Immature natural killer cell (primary cell): ENCODE measurements at regions not wholly inside any gene's neighbourhood (a gene's known extent, or its start where the extent isn't known, plus 50 kb on each side); places are given as distances from the start of the nearest gene placed in this dataset.

Source experiments
- DNase-seq, 3 donors: peaks; one replicate each; pipeline ENCODE4 v3.0.0; 2022; ENCODE audit warnings: mixed read lengths in 1 of 3
- H3K27ac Mint-ChIP-seq, 6 donors: one replicate each; pipeline ENCODE4 v1.8.0; 2020; ENCODE audit warnings: mixed read lengths in 6 of 6, mild to moderate bottlenecking in 5 of 6, inconsistent platforms in 4 of 6, moderate library complexity in 3 of 6
- H3K27me3 Mint-ChIP-seq, 3 donors: one replicate each; pipeline ENCODE4 v1.8.0; 2020 to 2021; ENCODE audit warnings: low read depth in 3 of 3, mild to moderate bottlenecking in 3 of 3, mixed read lengths in 3 of 3, moderate library complexity in 3 of 3, inconsistent platforms in 1 of 3
- H3K36me3 Mint-ChIP-seq, 3 donors: one replicate each; pipeline ENCODE4 v1.8.0; 2020; ENCODE audit warnings: mixed read lengths in 3 of 3, inconsistent platforms in 2 of 3, mild to moderate bottlenecking in 2 of 3
- H3K4me1 Mint-ChIP-seq, 2 donors: one replicate each; pipeline ENCODE4 v1.8.0; 2020; ENCODE audit warnings: inconsistent platforms in 2 of 2, mild to moderate bottlenecking in 2 of 2, mixed read lengths in 2 of 2, moderate library complexity in 1 of 2
- H3K4me3 Mint-ChIP-seq, 5 donors: one replicate each; pipeline ENCODE4 v1.8.0; 2020; ENCODE audit warnings: mild to moderate bottlenecking in 5 of 5, mixed read lengths in 5 of 5, inconsistent platforms in 3 of 5, moderate library complexity in 3 of 5
- H3K9me3 Mint-ChIP-seq, 6 donors: one replicate each; pipeline ENCODE4 v1.8.0; 2020; ENCODE audit warnings: mild to moderate bottlenecking in 6 of 6, mixed read lengths in 6 of 6, inconsistent platforms in 4 of 6, moderate library complexity in 3 of 6

DNA sequence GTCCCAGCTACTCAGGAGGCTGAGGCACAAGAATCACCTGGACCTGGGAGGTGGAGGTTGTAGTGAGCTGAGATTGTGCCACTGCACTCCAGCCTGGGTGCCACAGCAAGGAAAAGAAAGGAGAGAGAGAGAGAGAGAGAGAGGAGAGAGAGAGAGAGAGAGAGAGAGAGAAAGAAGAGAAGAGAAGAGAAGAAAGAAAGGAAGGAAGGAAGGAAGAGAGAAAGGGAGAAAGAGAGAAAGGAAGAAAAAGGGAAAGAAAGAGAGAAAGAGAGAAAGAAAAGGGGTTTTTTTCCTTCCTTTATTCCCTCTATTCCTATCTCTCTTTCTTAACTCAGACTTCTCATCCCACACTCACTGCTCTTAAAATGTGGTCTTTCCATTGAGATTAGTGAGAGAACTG, 238.7 kb upstream of the PRDM1 start:
- H3K27ac Mint-ChIP-seq = no peak overlapping the region
- no peaks in the 10 kb centered on the region for H3K27me3 Mint-ChIP-seq
- H3K9me3 Mint-ChIP-seq = no peaks in the 10 kb centered on the region
- H3K4me1 Mint-ChIP-seq = no peaks in the 10 kb centered on the region
- no peak for DNase-seq
- no peak overlapping the region for H3K4me3 Mint-ChIP-seq
- no peaks in the 10 kb centered on the region for H3K36me3 Mint-ChIP-seq

DNA sequence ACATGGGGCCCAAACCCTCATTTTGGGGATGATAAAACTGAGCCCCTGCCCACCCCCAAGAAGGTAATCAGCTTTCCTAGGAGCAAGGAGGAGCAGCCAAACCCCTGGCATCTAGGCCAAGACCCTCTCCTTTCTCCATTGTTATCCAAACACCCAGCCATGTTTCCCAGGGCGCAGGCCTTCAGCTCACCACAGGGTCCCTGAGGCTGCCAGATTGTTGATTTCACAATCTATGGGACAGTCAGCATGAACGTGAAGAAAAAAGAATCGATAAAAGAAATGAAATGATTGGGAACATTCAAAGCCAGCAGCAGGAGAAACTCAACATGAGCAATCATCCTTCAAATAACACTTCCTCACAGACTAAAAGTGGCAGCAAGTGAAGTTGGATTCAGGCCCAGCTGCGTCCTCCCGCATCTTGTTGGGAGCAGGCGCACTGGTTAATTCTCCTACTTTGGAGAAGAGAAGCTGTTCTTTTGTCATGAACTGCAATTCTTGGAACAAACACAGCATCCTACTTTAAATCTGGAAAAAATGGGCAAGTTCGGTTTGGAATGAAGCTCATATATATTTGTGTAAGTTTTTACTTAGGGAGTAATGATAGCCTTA, 241.8 kb upstream of the PRDM1 start:
- no peaks in the 10 kb centered on the region for H3K9me3 Mint-ChIP-seq
- no peak overlapping the region for H3K27ac Mint-ChIP-seq
- no peak overlapping the region for H3K4me3 Mint-ChIP-seq
- no peak for DNase-seq
- no peaks in the 10 kb centered on the region for H3K4me1 Mint-ChIP-seq
- H3K36me3 Mint-ChIP-seq = no peaks in the 10 kb centered on the region
- peaks cover 0 to 2% (median 0%) of the 10 kb centered on the region in 3 donors for H3K27me3 Mint-ChIP-seq

DNA sequence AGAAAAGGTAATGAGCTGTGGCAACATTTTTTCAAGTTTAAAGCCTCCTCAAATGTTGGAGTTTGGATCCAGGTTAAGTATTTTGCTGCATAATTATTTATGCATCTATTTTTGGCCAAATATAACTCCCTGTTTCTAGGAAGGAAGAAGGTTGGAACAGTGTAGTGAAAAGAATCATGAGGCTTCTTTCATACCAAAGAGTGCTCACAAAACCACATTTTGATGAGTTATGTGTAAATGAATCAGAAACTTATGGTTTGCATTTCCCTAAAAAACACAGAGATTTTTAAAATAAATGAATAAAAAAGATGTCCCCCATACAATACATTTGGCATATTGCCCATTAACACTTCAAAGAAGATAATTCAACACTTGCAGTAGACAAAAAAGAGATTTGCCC, 246.9 kb upstream of the PRDM1 start:
- Mint-ChIP-seq H3K27ac (no peak overlapping the region), H3K27me3 (peaks cover 0 to 3% (median 2%) of the 10 kb centered on the region in 3 donors), H3K4me1 (no peaks in the 10 kb centered on the region), H3K36me3 (no peaks in the 10 kb centered on the region), H3K9me3 (no peaks in the 10 kb centered on the region), H3K4me3 (no peak overlapping the region)
- no peak for DNase-seq

DNA sequence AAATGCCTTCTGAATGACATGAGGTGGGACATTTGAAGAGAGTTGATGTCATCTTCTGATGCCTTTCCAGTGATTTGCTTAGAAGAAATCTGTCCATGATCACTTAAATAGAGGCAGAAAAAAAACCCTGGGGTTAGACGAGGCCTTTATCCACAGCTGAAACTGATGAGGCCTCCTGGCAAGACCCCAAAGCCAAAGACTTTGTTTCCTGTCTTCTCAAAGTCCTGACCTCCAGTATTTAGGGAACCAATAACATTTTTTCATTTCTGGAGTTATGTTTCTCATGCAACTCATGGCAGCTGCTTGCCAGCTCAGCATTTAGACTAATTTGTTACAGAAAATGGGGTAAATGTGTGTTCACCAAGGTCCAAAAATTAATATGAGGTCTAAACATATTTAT, 248.0 kb upstream of the PRDM1 start:
- Mint-ChIP-seq H3K27me3 (peaks cover 0 to 3% (median 2%) of the 10 kb centered on the region in 3 donors), H3K4me3 (no peak overlapping the region), H3K27ac (no peak overlapping the region), H3K36me3 (no peaks in the 10 kb centered on the region), H3K4me1 (no peaks in the 10 kb centered on the region), H3K9me3 (no peaks in the 10 kb centered on the region)
- DNase-seq = no peak

DNA sequence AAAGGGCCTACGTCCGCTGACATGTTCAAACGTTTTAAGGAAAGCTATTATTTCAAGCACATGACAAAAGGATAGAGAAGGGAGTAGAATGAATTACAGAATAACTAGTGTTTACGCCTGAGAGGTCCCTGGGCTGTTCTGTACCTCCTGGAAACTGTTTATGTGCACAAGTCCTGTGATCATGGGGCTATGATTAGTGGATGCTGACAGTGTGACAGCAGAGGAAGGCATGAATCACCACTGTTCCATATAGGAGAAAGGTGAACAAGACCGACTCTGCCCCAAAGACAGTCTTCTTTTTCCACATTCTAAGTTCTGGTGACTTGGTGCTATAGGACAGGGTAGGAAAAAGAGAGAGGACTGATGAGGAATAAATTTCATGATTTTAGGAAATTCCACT, 249.2 kb upstream of the PRDM1 start:
- Mint-ChIP-seq H3K27ac (no peak overlapping the region), H3K4me3 (no peak overlapping the region), H3K36me3 (no peaks in the 10 kb centered on the region), H3K9me3 (no peaks in the 10 kb centered on the region), H3K4me1 (no peaks in the 10 kb centered on the region), H3K27me3 (peaks cover 0 to 3% (median 2%) of the 10 kb centered on the region in 3 donors)
- no peak for DNase-seq

DNA sequence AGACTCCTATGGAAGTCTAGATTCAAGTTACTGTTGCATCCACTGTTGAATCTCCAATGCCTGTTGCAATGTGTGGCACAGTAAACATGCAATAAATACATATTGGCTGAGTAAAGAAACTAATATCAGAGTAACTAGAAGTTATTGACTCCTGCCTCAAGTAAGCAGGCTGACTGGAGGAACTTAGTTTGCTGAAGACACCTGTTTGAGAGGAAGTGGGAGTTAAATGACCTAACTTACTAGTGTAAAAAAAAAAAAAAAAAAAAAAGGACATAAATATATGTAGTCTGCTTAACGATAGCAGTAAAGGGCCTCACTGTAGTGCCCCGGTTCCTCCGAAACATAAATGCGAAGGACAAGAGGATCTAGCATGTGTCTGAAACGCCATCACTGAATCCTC, 249.8 kb upstream of the PRDM1 start:
- no peak for DNase-seq
- H3K4me1 Mint-ChIP-seq = no peaks in the 10 kb centered on the region
- no peak overlapping the region for H3K27ac Mint-ChIP-seq
- H3K9me3 Mint-ChIP-seq = no peaks in the 10 kb centered on the region
- H3K27me3 Mint-ChIP-seq = peaks cover 0 to 3% (median 2%) of the 10 kb centered on the region in 3 donors
- no peaks in the 10 kb centered on the region for H3K36me3 Mint-ChIP-seq
- H3K4me3 Mint-ChIP-seq = no peak overlapping the region

DNA sequence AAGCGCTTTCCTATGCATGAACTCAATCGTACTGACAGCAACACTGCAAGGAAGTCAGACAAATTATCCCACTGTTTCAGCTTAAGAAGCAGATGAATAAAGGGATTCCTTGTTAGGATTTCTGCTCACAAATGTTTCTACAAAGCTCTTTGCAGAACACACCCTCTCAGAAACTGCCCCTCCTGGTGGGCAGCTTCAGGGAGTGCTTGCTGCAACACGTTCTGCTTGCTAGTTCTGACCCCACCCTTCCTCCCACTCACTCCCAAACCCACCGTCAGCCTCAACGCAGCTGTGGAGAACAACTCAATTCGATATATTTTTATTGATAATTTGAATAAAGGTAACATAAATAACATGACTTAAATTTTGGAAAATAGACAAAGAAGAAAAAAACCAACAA, 250.8 kb upstream of the PRDM1 start:
- H3K4me3 Mint-ChIP-seq = no peak overlapping the region
- no peaks in the 10 kb centered on the region for H3K4me1 Mint-ChIP-seq
- no peaks in the 10 kb centered on the region for H3K36me3 Mint-ChIP-seq
- peaks cover 0 to 3% (median 0%) of the 10 kb centered on the region in 3 donors for H3K27me3 Mint-ChIP-seq
- H3K9me3 Mint-ChIP-seq = no peaks in the 10 kb centered on the region
- peak in 2 of 3 donors; percentile 3 to 18 for DNase-seq
- no peak overlapping the region for H3K27ac Mint-ChIP-seq

DNA sequence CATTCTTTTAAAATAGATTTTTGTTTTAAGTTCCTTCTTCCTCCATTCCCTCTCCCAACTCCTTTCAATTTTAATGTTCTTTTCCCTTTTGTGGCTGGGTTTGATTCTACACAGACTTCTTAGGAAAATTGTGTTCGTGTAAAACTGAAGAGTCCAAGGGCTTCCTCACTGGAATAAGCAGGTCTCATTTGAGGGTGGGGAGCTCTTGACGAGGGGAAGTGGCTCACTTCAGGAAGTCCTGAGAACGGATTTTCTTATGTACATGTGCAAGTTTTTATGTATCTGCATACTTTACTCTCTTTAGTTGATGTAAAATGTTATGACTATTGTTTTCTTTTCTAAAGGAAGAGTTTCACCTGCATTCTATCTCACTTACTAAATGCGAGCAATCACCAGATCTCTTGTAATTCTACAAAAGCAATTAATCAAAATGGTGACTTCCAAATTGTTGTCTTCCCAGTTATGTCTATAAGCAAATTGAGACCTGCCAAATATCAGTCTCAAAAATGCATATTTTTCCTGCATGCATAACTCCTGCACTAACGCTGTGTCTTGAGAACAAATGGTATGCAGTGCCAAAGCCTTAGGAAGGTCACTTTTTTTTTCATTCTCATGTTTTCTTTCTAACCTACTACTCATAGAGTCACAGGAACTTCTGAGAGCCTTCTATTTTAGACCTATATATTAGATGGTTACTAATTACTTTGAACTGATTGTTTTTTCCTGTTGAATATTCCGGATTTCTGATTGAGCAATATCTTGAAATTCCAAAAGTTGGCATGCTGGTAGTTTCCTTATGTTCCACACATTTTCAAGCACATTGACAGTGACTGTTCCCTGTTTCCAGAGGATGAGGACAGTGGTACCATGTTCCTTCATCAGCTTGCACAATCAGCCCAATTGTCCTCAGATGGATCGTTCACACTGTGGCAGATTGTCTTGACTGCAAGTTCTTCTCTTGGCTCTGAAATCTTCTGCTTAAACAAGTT, 251.9 kb upstream of the PRDM1 start:
- peaks cover 0 to 3% (median 0%) of the 10 kb centered on the region in 3 donors for H3K27me3 Mint-ChIP-seq
- H3K36me3 Mint-ChIP-seq = no peaks in the 10 kb centered on the region
- no peak overlapping the region for H3K4me3 Mint-ChIP-seq
- no peak for DNase-seq
- no peaks in the 10 kb centered on the region for H3K9me3 Mint-ChIP-seq
- H3K4me1 Mint-ChIP-seq = no peaks in the 10 kb centered on the region
- no peak overlapping the region for H3K27ac Mint-ChIP-seq

DNA sequence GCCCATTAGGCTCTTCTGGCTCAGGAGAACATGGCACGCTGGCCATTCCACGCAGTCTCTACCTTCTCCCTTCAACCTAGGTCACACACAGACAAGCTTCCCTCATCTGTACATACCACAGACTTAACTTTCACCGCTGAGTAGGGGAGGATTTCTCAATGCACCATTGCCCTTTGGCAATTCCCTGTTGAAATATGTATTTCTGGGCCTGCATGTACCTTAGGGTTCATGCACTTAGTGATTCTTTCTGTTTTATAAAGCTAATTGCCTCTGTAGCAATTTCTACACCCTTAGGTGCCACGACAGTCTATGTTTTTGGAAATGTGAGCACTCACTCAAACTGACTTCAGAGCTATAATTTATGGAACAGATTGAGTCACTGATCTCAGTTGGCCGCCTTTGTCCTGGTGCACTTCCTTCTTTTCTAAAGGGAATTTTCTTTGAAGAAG, 253.8 kb upstream of the PRDM1 start:
- Mint-ChIP-seq H3K27ac (no peak overlapping the region), H3K36me3 (no peaks in the 10 kb centered on the region), H3K4me3 (no peak overlapping the region), H3K9me3 (no peaks in the 10 kb centered on the region), H3K27me3 (no peaks in the 10 kb centered on the region), H3K4me1 (no peaks in the 10 kb centered on the region)
- DNase-seq = no peak

DNA sequence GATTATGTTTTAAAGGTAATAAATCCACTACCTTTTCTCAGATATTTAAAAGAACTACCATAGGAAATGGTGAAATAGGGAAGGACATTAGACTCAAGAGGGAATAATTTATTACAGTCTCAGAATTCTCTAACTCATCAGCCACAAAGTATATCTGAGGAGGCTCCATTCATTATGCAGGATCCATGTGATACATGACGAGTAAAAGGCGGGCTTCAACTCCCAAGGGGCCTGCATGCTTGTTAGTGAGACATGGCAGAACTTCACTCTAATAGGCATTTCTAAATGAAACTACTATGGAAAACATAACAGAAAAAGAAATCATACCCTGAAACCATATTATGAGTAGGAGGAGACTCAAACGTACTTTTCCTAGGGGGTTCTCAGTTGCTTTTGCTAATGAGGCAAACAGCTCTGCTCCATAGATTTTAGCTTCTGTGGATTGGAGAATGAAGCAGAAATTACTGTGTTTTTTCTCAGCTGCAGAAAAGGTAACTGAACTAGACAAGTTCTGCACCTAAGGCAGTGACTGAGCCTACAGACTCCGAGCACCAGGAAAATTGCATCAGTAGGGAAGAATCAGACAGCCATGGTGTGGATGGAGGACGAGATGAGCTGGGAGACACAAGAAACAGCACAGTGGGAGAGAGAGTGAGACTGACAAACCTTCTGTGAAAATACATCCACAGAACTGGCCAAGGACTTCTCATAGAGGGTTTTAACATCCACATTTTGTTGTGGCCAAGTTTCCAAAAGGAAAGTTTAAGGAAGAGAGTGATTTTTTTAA, 254.6 kb upstream of the PRDM1 start:
- H3K36me3 Mint-ChIP-seq = no peaks in the 10 kb centered on the region
- no peaks in the 10 kb centered on the region for H3K9me3 Mint-ChIP-seq
- no peaks in the 10 kb centered on the region for H3K27me3 Mint-ChIP-seq
- no peak overlapping the region for H3K27ac Mint-ChIP-seq
- no peak overlapping the region for H3K4me3 Mint-ChIP-seq
- DNase-seq = no peak
- H3K4me1 Mint-ChIP-seq = no peaks in the 10 kb centered on the region

DNA sequence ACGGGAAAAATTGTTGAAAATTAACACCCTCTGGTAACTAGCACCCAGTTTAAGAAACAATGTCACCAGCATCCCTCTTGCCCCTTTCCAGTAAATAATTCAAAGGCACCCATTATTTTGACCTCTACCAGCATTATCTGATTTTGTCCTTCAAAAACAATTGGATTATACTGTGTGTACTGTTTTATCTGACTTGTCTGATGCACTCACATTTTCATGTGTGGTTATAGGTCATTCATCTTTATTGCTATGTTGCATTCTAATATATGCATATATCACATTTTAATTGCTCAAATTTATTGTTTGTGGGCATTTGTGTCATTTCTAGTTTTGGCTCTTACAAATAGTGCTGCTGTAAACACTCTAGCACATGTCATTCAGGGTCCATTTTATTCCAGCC, 260.9 kb upstream of the PRDM1 start:
- H3K9me3 Mint-ChIP-seq = no peaks in the 10 kb centered on the region
- no peaks in the 10 kb centered on the region for H3K36me3 Mint-ChIP-seq
- no peak for DNase-seq
- no peak overlapping the region for H3K4me3 Mint-ChIP-seq
- H3K27ac Mint-ChIP-seq = no peak overlapping the region
- no peaks in the 10 kb centered on the region for H3K4me1 Mint-ChIP-seq
- peaks cover 0 to 2% (median 2%) of the 10 kb centered on the region in 3 donors for H3K27me3 Mint-ChIP-seq

DNA sequence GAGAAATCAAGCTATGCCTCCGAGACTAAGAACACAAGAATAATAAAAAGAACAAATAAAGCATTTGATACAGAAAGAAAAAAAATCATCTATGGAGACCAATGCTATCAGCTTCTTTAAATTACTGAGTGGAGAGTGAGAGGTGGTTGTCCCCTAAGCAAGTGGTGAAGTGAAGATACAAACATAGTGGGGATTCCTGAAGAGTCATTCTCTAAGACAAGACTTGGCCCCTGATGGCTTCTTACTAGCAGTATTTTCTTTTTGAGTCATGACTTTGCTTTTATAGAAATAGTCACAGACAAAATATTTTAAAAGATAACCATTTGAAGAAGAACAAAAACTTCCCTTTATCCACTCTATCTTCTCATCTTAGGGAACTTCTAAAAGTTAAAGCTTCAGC, 261.4 kb upstream of the PRDM1 start:
- no peak overlapping the region for H3K4me3 Mint-ChIP-seq
- H3K27me3 Mint-ChIP-seq = peaks cover 0 to 2% (median 2%) of the 10 kb centered on the region in 3 donors
- H3K36me3 Mint-ChIP-seq = no peaks in the 10 kb centered on the region
- H3K27ac Mint-ChIP-seq = no peak overlapping the region
- no peaks in the 10 kb centered on the region for H3K4me1 Mint-ChIP-seq
- no peaks in the 10 kb centered on the region for H3K9me3 Mint-ChIP-seq
- no peak for DNase-seq

DNA sequence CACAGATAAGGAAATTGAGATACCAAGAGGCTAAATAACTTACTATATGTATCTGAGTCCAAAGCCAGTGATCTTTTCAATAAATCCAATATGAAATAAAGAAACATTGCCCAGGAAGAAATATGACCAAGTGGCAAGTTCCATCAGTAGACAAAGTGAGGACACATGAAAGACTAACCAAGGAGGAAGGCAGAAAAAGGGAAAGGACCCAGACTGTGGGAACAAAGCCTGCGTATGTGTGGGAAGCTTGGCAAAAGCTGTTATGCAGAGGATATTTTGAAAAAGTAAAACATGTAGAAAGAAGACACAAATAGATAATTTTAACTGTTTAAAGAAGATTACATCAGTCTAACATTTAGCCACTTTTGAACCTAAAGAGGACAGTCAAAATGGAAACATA, 264.4 kb upstream of the PRDM1 start:
- no peak overlapping the region for H3K4me3 Mint-ChIP-seq
- H3K9me3 Mint-ChIP-seq = no peaks in the 10 kb centered on the region
- DNase-seq = no peak
- H3K36me3 Mint-ChIP-seq = no peaks in the 10 kb centered on the region
- no peak overlapping the region for H3K27ac Mint-ChIP-seq
- H3K4me1 Mint-ChIP-seq = no peaks in the 10 kb centered on the region
- peaks cover 0 to 2% (median 2%) of the 10 kb centered on the region in 3 donors for H3K27me3 Mint-ChIP-seq

DNA sequence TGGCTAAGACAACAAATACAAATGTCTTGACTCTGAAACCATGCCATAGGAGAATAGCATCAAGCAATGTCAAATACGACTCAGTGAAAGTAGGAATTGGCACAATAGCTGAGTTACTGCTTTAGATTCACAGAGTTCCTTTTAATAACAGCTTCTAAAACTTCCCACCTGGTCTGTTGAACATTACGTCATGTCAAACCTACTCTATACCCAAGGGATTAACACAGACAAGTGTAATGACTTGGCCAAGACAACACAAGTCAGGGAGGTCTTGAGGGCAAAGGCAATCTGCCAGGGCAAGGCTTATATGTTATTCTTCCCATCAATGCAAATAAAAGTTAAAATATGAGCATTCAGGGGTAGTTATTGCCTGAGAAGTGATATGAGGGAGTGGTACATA, 265.1 kb upstream of the PRDM1 start:
- Mint-ChIP-seq H3K27me3 (peaks cover 0 to 2% (median 2%) of the 10 kb centered on the region in 3 donors), H3K36me3 (no peaks in the 10 kb centered on the region)

More for the DNA sequence above, 265.1 kb upstream of the PRDM1 start:
- H3K4me1 Mint-ChIP-seq = no peaks in the 10 kb centered on the region
- no peak overlapping the region for H3K4me3 Mint-ChIP-seq
- no peak for DNase-seq
- no peaks in the 10 kb centered on the region for H3K9me3 Mint-ChIP-seq
- no peak overlapping the region for H3K27ac Mint-ChIP-seq
